GM19455 (cell line): ENCODE measurements at regions not wholly inside any gene's neighbourhood (a gene's known extent, or its start where the extent isn't known, plus 50 kb on each side); places are given as distances from the start of the nearest gene placed in this dataset.

Experiments
- ATAC-seq: cut with Tn5 transposase; IDR thresholded peaks from one replicate; pipeline ENCODE4 v1.9.1; 2021; ENCODE audit not compliant: unreplicated experiment

DNA sequence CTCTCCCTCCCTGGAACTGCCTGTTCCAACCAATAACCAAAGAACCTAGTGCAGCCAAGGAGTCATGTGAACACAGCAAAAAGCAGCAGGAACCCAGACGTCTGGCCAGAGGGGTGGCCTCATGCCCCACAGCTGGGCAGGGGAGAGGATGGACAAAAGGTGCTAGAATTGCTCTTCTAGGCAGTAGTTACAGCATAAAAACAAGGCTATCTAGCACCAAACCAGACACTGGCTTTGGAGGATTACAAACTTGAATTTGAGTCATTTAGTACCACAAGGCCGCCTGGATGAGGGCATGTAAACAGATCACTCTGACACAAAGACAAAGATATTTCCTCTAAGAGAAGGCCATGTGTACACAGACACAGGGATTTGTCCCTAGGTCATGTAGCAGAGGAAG, 423.3 kb upstream of the MAF start:
- no peak for ATAC-seq

GRCh38 chr16:80019395-80019794, 418.9 kb upstream of the MAF start:
- ATAC-seq: no peak

DNA sequence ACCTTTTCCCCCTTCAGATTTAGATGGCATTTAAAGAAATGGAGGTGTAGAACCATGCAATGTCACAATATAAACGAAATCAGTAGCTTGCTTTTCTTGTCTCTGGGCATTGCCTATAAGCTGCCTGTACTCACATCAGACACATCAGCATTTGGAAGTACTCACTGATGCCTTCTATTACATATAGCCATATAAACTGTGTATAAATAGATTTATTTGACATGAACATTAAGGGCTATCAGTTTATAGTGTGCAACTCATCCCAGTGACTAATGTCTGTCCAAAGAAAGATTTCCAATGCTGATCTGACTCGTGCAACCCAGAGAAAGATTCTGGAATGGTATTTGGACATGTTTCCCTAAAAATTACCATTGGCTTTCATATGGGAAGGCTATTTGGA, 417.9 kb upstream of the MAF start:
- ATAC-seq: no peak

- no peak for ATAC-seq
Measured at GRCh38 chr16:80016731-80017326, 416.3 kb upstream of the MAF start.

GRCh38 chr16:80015566-80015965, 415.0 kb upstream of the MAF start:
- ATAC-seq: no peak

DNA sequence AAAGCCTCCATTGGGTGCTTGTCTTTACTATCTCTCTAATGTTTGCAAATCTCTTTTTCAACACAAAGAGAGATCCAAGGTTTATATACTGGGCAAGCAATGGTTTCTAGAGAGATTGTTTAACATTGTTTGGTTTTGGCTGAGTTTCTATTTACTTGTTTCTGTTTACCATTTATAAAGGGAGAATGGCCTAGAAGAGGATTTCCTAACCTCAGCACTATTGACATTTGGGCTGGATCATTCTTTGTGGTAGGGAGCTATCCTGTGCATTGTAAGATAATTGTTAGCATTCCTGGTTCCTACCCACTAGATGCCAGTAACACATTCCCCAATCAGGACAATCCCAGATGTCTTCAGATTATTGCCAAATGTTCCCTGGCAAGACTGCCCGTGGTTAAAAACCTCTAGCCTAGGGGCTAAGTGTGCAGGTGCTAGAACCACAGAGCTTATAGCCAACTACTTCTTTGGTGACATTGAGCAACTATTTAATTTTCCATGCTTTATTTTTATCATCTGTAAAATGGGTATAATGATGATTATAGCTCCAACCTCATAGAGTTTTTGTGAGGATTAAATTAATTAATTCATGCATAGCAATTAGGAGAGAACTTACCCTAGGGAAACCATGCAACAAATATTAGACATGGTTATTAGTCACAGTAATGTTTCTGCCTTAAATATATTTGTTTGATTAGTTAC, 413.9 kb upstream of the MAF start:
- ATAC-seq: no peak

- no peak for ATAC-seq
Measured at GRCh38 chr16:80012586-80012985, 412.0 kb upstream of the MAF start.

GRCh38 chr16:80009971-80010659, 409.6 kb upstream of the MAF start:
- no peak for ATAC-seq

- ATAC-seq: no peak
Measured at GRCh38 chr16:80008857-80009256, 408.3 kb upstream of the MAF start.

- ATAC-seq: no peak
Measured at GRCh38 chr16:80007231-80007630, 406.7 kb upstream of the MAF start.

DNA sequence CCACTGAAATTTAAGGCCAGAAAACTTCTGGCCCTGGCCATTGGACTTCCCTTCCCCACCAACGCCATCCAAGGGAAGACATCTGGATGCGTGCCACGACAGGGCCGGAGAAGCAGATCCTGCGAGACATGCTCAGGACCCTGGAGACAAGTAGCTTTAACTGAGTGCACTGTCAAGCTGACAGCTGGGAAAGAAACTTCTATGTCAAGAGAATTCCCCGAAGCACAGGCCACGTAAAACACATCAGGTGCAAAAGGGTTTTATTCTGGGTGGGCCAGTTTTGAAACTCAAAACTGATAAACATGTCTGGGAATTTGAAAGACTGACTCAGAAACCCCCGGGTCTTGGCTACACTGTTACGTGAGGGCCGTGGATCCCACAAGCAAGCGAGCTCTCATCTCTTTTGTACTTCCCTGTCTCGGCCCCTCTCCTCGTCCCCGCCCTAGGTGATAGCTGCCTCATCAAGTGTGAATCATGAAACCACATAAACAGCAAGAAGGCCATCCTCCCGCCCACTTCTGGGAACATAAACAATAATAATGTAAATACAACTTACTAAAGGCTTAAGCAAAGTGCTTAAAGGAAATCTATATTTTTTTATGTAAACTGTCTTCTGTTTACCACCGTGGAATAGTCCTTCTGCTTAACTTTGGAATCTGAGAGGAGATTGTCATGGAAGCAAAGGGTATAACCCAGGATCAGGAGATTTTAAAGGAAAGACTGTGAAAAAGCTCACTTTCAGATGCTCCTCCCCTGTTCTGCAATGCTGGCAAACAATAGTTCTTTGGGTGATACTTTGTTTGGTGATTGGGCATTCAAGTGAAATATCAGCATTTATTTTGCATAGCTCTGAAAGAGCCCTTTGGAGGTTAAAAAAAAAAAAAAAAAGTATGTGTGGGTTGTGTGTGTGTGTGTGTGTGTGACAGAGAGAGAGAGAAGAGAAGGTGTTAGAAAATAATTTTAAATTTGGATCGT, 406.0 kb upstream of the MAF start:
- no peak for ATAC-seq

DNA sequence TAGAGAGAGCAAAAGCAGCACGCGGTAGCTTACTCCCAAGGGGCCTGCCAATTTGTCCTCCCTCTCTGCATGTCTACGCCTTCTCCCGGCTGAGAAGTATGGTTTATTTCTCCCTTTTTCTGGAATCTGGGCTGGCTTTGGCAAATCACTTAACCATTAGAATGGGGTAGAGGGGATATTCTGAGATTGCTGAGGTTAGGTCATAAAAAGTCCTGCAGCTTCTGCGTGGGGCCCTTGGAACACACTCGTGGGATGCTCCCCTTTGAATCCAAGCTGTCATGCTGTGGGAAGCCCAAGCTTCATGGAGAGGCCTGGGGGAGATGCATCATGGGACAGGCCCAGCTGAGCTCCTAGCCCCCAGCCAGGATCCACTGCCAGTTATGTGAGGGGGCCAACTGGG, 403.6 kb upstream of the MAF start:
- ATAC-seq: no peak

DNA sequence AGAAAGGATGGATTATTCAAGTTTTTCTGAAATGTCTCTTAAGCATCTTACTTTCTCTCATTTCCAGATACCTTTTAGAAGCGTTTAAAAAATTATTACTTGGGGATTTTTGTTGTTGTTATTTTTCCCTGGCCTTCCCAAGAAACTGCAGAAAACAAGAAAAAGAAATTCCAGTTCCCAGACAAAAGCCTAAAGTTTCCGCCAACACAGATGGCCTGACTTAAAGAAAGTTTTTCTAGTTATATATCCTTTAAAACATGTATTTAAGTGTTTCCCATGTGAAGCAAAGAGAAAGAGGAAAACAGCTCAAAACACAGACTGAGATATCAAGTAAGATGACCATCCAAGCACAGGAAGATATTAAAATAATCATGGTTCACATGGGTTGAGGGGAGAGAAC, 401.7 kb upstream of the MAF start:
- no peak for ATAC-seq

DNA sequence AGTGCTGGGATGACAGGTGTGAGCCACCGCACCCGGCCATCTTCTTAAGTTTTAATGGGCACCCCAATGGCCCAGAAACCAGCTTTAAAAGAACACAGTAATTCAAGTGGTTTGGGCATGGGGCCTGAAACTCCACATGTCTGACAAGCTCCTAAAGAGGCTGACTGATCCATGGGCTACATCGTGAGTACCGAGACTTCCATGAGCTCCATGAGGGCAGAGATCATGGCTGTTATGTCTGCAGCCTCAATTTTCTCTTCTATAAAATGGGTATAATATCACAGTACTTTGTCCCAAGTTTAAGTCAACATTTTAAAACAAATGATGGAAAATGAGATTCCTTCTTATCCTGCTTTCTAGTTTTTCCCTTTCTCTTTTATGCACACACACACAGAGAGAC, 397.6 kb upstream of the MAF start:
- no peak for ATAC-seq

DNA sequence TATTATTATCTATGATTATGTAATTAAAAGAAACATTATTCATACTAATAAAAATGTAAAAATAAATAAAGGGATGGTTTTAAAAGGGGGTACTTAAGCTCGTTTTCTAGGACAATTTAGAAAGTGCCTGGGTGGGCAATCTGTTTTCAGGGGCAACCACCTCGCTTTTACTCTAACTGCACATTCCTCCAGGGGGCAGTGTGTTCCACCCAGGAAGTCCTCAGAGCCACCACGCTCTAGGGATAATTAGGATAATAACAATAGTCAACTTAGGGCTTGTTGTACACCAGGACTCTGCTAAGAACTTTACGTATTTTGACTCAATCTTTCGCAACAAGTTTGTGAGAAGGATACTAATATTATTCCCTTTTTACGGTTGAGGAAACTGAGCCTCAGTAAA, 396.7 kb upstream of the MAF start:
- no peak for ATAC-seq

DNA sequence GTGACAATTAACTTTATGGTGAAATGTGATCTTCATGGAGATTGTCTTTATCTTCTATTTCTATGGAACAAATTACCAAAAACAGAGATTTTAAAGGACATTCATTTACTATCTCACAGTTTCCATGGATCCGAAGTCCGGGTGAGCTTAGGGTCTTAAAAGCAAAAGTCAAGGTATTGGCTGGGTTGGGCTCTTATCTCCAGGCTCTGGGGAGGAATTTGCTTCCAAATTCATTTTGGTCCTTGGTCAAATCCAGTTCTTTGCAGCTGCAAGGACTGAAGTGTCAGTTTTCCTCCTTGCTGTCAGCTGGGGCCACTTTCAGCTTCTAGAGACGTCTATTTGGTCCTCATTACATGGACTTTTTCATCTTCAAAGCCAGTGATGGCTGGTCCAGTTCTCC, 395.8 kb upstream of the MAF start:
- ATAC-seq: no peak

DNA sequence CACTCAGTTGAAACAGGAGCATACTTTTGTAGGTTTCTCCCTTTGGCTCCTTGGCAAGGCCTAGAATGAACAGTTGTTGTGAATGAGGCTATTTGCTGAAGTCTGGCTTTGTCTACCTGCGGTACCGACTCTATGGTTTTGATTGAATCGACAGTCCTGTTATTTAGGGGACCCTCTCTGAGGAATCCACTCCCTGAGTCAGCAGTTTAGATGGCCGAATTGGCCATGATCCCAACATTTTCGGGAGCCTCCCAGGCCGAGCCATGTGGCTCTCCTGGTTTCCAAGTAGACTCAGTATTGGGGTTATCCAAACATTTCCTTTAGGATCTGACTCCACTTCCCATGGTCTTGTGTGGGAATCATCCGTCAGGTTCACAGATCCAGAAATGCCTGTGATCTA, 394.8 kb upstream of the MAF start:
- ATAC-seq: no peak

- ATAC-seq: no peak
Measured at GRCh38 chr16:79994418-79994817, 393.9 kb upstream of the MAF start.

- no peak for ATAC-seq
Measured at GRCh38 chr16:79993629-79994209, 393.2 kb upstream of the MAF start.

GRCh38 chr16:79991969-79992368, 391.4 kb upstream of the MAF start:
- ATAC-seq: no peak

- no peak for ATAC-seq
Measured at GRCh38 chr16:79988721-79989220, 388.2 kb upstream of the MAF start.
